Spleen (tissue), 11 donors: ENCODE measurements at regions not wholly inside any gene's neighbourhood (a gene's known extent, or its start where the extent isn't known, plus 50 kb on each side); places are given as distances from the start of the nearest gene placed in this dataset.

Source experiments
- DNase-seq: peaks from one replicate; pipeline ENCODE4 v3.0.0-alpha.2; 2020
- H3K27ac ChIP-seq, 8 donors: fragments of 200-600 bp; sonication (generic) in 7 of 8; 1 replicate in 4 of 8; 2 replicates in 4 of 8; pipeline versions ENCODE4 v1.5.0 to v1.8.0; 2016 to 2021; ENCODE audit warnings: inconsistent platforms in 4 of 8, mild to moderate bottlenecking in 4 of 8, moderate library complexity in 1 of 8
- H3K27me3 ChIP-seq, 7 donors: fragments of 200-600 bp; sonication (generic) in 6 of 7; replicated peaks in 1 of 7; 1 replicate in 4 of 7; 2 replicates in 3 of 7; pipeline versions ENCODE4 v1.5.0 to v1.8.0; 2016 to 2021; ENCODE audit warnings: inconsistent platforms in 3 of 7, mild to moderate bottlenecking in 1 of 7
- H3K36me3 ChIP-seq, 6 donors: fragments of 200-600 bp; sonication (generic) in 5 of 6; 1 replicate in 4 of 6; 2 replicates in 2 of 6; pipeline versions ENCODE4 v1.5.0 to v1.8.0; 2016 to 2021; ENCODE audit warnings: inconsistent platforms in 2 of 6
- H3K4me1 ChIP-seq, 6 donors: fragments of 200-600 bp; sonication (generic) in 5 of 6; 1 replicate in 3 of 6; 2 replicates in 3 of 6; pipeline versions ENCODE4 v1.5.0 to v1.8.0; 2016 to 2021; ENCODE audit warnings: inconsistent platforms in 3 of 6
- H3K4me3 ChIP-seq, 8 donors: fragments of 200-600 bp; sonication (generic) in 7 of 8; 1 replicate in 4 of 8; 2 replicates in 4 of 8; pipeline versions ENCODE4 v1.5.0 to v1.8.0; 2016 to 2021; ENCODE audit warnings: inconsistent platforms in 4 of 8, mild to moderate bottlenecking in 4 of 8, moderate library complexity in 2 of 8
- H3K9me3 ChIP-seq, 8 donors: fragments of 200-600 bp; sonication (generic) in 7 of 8; 1 replicate in 4 of 8; 2 replicates in 4 of 8; pipeline versions ENCODE4 v1.5.0 to v1.8.0; 2016 to 2021; ENCODE audit warnings: inconsistent platforms in 4 of 8
- POLR2A ChIP-seq, 3 donors: fragments of 450-650 bp; IDR thresholded peaks; one replicate each; pipeline ENCODE4 v1.5.1; 2017; ENCODE audit warnings: antibody characterized with exemption in 3 of 3, mild to moderate bottlenecking in 1 of 3
- POLR2AphosphoS5 ChIP-seq, 3 donors: sonication (generic); formaldehyde crosslinking; IDR thresholded peaks; one replicate each; pipeline ENCODE4 v1.5.1; 2017; ENCODE audit warnings: antibody characterized with exemption in 3 of 3
- WGBS, 5 donors: extraction: QIAGEN DNeasy Blood & Tissue Kit in 3 of 5; methylation state at CpG; one replicate each; pipeline versions ENCODE4 v1.1.5 to v1.1.7; 2013 to 2018; 5-methylcytosine and 5-hydroxymethylcytosine counted together
- intact Hi-C: fragments of 100-400 bp; cut with DNase I; formaldehyde crosslinking; loops from one replicate; pipeline ENCODE4 v1.15.0; 2023; ENCODE audit warnings: low total_unique reads
- TF ChIP-seq, protein P1 (sequence below), 11 experiments: fragments of 200-600 bp in 7 of 11; fragments of 450-650 bp in 4 of 11; sonication (generic) in 4 of 11; IDR thresholded peaks in 8 of 11; conservative IDR thresholded peaks in 3 of 11; 1 replicate in 7 of 11; 2 replicates in 4 of 11; pipeline versions ENCODE4 v1.4.0 to v1.8.0; 2016 to 2021; ENCODE audit warnings: antibody characterized with exemption in 11 of 11, inconsistent platforms in 4 of 11, mild to moderate bottlenecking in 1 of 11
- donor health status: healthy with polysubstance abuse.
- donor health status: DM: no; HTN: no; CAD: no; lungs with moderate emphysema.
- donor health status: DM: no; HTN: no; CAD: no.
- donor health status: Bipolar disorder and iron deficiency.
- donor health status: healthy.
- donor health status: DM: no; HTN: no; CAD: no.
- donor health status: DM: yes; HTN: yes; CAD: no.

DNA sequence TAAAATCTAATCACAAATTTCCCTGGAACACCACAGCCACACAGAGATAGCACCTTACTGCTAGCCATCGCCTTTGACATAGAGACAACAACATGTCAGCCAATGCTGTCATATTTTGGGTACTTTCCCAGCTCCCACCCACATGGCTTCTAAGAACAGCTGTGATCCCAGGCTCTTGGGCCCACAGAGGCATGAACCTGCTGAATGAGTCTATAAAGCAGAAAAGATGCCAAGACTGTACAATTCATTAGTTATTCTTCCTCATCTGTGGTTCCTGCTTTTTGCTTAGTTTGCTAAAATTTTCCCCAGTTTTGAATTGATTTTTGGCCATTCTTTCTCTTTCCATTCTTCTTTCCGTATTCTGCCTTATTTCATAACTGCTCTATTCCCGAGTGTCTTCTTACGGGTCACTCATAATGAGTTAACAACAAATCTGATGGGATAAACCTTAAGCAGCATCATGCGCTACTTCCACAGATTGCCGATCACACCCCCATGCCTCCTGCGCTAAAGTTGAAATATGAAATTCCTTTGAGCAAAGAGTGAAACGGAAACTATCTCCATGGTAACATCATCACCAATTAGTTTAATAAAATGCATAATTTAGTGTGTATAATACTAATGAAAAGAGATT, 327.3 kb upstream of the HSF2 start:
- intact Hi-C loops = no loop called here
- Histone ChIP-seq H3K27ac (no peak overlapping the region), H3K36me3 (no peaks in the 10 kb centered on the region), H3K4me3 (no peak overlapping the region), H3K27me3 (no peaks in the 10 kb centered on the region), H3K9me3 (no peaks in the 10 kb centered on the region), H3K4me1 (no peaks in the 10 kb centered on the region)
- DNase-seq = no peak
- TF ChIP-seq POLR2A (IDR thresholded peaks at IDR 0.05) = no peak
- TF ChIP-seq POLR2AphosphoS5 (IDR thresholded peaks at IDR 0.05) = no peak
- TF ChIP-seq, protein P1, sequence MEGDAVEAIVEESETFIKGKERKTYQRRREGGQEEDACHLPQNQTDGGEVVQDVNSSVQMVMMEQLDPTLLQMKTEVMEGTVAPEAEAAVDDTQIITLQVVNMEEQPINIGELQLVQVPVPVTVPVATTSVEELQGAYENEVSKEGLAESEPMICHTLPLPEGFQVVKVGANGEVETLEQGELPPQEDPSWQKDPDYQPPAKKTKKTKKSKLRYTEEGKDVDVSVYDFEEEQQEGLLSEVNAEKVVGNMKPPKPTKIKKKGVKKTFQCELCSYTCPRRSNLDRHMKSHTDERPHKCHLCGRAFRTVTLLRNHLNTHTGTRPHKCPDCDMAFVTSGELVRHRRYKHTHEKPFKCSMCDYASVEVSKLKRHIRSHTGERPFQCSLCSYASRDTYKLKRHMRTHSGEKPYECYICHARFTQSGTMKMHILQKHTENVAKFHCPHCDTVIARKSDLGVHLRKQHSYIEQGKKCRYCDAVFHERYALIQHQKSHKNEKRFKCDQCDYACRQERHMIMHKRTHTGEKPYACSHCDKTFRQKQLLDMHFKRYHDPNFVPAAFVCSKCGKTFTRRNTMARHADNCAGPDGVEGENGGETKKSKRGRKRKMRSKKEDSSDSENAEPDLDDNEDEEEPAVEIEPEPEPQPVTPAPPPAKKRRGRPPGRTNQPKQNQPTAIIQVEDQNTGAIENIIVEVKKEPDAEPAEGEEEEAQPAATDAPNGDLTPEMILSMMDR (IDR thresholded peaks at IDR 0.05 in 8 of 11, conservative IDR thresholded peaks at IDR 0.05 in 3 of 11) = no peak
- 85 to 93% (median 92%) methylated on average over 8 of the region's 8 CpGs for WGBS, 5 donors

DNA sequence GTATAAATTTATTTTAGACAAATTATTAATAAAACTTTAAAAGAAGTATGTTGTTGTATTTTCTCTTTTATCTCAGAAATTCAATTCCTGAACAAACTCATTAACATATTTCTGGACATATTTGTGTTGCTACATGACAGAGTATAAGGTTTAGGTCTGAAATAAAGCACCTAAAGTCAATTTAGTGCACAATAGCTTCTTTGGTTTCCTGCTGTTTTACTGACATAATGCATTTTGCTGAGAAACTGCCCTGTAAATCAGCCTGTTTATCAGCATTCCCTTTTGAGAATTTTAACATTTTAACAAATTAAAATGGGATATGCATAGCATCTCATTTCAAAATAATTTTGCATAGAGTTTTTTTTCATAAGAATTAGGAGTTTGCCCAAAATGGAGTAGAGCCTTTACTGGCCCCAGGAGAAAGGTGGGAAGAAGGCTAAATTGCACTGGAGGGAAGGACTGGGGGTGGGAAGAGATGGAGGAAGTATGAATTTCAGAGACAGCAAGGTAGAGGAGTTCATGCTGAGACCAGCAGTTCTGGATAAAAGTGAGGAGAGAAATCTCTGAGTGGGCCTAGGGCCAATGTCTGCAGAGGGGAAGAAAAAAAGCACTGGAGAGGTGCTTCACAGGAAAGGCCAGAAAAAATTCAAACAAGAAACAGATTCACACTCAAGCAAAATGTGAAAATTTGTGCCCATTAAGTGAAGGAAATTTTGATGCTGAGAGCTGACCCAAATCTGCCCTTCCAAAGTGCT, 324.2 kb upstream of the HSF2 start:
- H3K4me3 ChIP-seq = no peak overlapping the region
- H3K9me3 ChIP-seq = no peaks in the 10 kb centered on the region
- no peaks in the 10 kb centered on the region for H3K27me3 ChIP-seq
- H3K36me3 ChIP-seq = no peaks in the 10 kb centered on the region
- DNase-seq = no peak
- H3K4me1 ChIP-seq = no peaks in the 10 kb centered on the region
- H3K27ac ChIP-seq = no peak overlapping the region
- no peak for TF ChIP-seq POLR2A (IDR thresholded peaks at IDR 0.05)
- intact Hi-C loops = no loop called here

DNA sequence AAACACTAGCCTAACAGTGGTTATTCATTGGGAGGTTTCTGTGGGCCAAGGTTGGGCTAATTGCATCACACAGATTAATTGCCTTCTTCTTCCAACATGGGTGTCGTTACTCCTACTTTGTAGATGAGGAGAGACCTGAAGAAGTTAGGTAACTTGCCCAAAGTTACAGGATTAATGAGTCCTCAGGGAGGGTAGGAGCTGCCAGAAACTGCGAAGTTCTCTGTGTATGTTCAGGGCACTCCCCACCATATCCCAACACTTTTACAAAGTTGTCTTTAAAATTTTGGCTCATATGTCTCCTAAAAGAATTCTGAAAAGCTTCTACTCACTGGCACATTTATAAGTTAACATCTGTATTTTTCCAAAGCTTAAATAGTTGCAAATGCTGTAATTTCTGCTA, 323.5 kb upstream of the HSF2 start:
- Histone ChIP-seq H3K9me3 (no peaks in the 10 kb centered on the region), H3K4me3 (no peak overlapping the region), H3K36me3 (no peaks in the 10 kb centered on the region), H3K27ac (no peak overlapping the region), H3K4me1 (no peaks in the 10 kb centered on the region), H3K27me3 (no peaks in the 10 kb centered on the region)
- no peak for DNase-seq
- TF ChIP-seq POLR2AphosphoS5 (IDR thresholded peaks at IDR 0.05) = no peak
- TF ChIP-seq, protein P1 (IDR thresholded peaks at IDR 0.05 in 8 of 11, conservative IDR thresholded peaks at IDR 0.05 in 3 of 11) = no peak
- intact Hi-C loops = no loop called here
- WGBS, 5 donors = 79 to 84% (median 81%) methylated on average over 2 of the region's 2 CpGs

DNA sequence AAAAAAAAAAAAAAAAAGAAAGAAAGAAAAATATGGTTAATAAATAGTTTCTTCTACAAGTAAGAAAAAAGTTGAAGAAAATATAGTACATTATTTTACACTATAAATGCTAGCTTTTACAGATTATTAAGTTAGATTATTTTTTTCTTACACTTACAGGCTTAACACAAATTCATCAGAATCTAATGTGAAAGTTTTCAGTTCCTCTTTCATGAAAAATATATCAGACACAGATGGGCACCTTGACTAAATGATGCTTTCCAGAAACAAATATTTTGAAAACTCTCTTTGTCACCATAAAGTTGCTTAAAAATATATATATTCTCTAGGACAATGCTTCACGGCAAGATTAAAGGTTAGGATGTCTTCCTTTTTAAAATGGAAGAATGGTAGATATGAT, 321.8 kb upstream of the HSF2 start:
- intact Hi-C loops = no loop called here
- Histone ChIP-seq H3K4me1 (no peaks in the 10 kb centered on the region), H3K9me3 (no peaks in the 10 kb centered on the region), H3K27ac (no peak overlapping the region), H3K4me3 (no peak overlapping the region), H3K36me3 (no peaks in the 10 kb centered on the region), H3K27me3 (no peaks in the 10 kb centered on the region)
- TF ChIP-seq, protein P1 (IDR thresholded peaks at IDR 0.05 in 8 of 11, conservative IDR thresholded peaks at IDR 0.05 in 3 of 11) = no peak
- TF ChIP-seq POLR2AphosphoS5 (IDR thresholded peaks at IDR 0.05) = no peak
- TF ChIP-seq POLR2A (IDR thresholded peaks at IDR 0.05) = no peak
- no peak for DNase-seq
- 80 to 93% (median 87%) methylated on average over 1 of the region's 1 CpG for WGBS, 5 donors
